GM21423 (cell line): ENCODE measurements at regions not wholly inside any gene's neighbourhood (a gene's known extent, or its start where the extent isn't known, plus 50 kb on each side); places are given as distances from the start of the nearest gene placed in this dataset.
"Not testable (repeated sequence)": the region's sequence is repeated elsewhere in the genome, so short reads cannot be mapped to it uniquely, and the experiment has no call there.

ENCODE experiments used
- ATAC-seq: cut with Tn5 transposase; IDR thresholded peaks from one replicate; pipeline ENCODE4 v1.9.1; 2021; ENCODE audit warnings: mild to moderate bottlenecking, moderate library complexity; ENCODE audit not compliant: unreplicated experiment

- no peak for ATAC-seq
These were observed 183.9 kb downstream of the ETNK1 start for GRCh38 chr12:22808860-22809259.

- no peak for ATAC-seq
These were observed 185.1 kb downstream of the ETNK1 start for GRCh38 chr12:22810036-22810435.

GRCh38 chr12:22812531-22812930 lies 187.6 kb downstream of the ETNK1 start:
- ATAC-seq: no peak

GRCh38 chr12:22821985-22822384 lies 197.0 kb downstream of the ETNK1 start:
- no peak for ATAC-seq

GRCh38 chr12:22826026-22826425 lies 201.1 kb downstream of the ETNK1 start:
- ATAC-seq: no peak

GRCh38 chr12:22826446-22826981 lies 201.5 kb downstream of the ETNK1 start:
- not testable (repeated sequence) for ATAC-seq

- no peak for ATAC-seq
These were observed 203.1 kb downstream of the ETNK1 start for GRCh38 chr12:22828066-22828465.

GRCh38 chr12:22835431-22835830 lies 210.5 kb downstream of the ETNK1 start:
- no peak for ATAC-seq

- ATAC-seq: no peak
These were observed 225.2 kb downstream of the ETNK1 start for GRCh38 chr12:22850185-22850584.

GRCh38 chr12:22851532-22851931 lies 226.6 kb downstream of the ETNK1 start:
- no peak for ATAC-seq

- no peak for ATAC-seq
These were observed 230.5 kb downstream of the ETNK1 start for GRCh38 chr12:22855456-22855855.

- no peak for ATAC-seq
These were observed 231.2 kb downstream of the ETNK1 start for GRCh38 chr12:22856178-22856577.

- ATAC-seq: no peak
These were observed 234.0 kb downstream of the ETNK1 start for GRCh38 chr12:22858849-22859570.

- no peak for ATAC-seq
These were observed 236.0 kb downstream of the ETNK1 start for GRCh38 chr12:22860926-22861325.

- no peak for ATAC-seq
These were observed 240.9 kb downstream of the ETNK1 start for GRCh38 chr12:22865822-22866221.

- ATAC-seq: no peak
These were observed 241.4 kb downstream of the ETNK1 start for GRCh38 chr12:22866406-22866805.

- ATAC-seq: no peak
These were observed 249.2 kb downstream of the ETNK1 start for GRCh38 chr12:22874151-22874550.

GRCh38 chr12:22876262-22876661 lies 251.3 kb downstream of the ETNK1 start:
- ATAC-seq: no peak

- ATAC-seq: no peak
These were observed 254.2 kb downstream of the ETNK1 start for GRCh38 chr12:22879203-22879602.

- ATAC-seq: no peak
These were observed 255.4 kb downstream of the ETNK1 start for GRCh38 chr12:22880331-22880730.

GRCh38 chr12:22880807-22881206 lies 255.8 kb downstream of the ETNK1 start:
- ATAC-seq: no peak

GRCh38 chr12:22881878-22882385 lies 257.0 kb downstream of the ETNK1 start:
- no peak for ATAC-seq

GRCh38 chr12:22882559-22882958 lies 257.6 kb downstream of the ETNK1 start:
- ATAC-seq: no peak
